Epidermal melanocyte (primary cell): ENCODE measurements at regions not wholly inside any gene's neighbourhood (a gene's known extent, or its start where the extent isn't known, plus 50 kb on each side); places are given as distances from the start of the nearest gene placed in this dataset.
"Not testable (repeated sequence)": the region's sequence is repeated elsewhere in the genome, so short reads cannot be mapped to it uniquely, and the experiment has no call there.

Source experiments
- DNase-seq: peaks from one replicate; pipeline ENCODE4 v3.0.0; 2011; ENCODE audit warnings: low spot score; ENCODE audit not compliant: insufficient read length

DNA sequence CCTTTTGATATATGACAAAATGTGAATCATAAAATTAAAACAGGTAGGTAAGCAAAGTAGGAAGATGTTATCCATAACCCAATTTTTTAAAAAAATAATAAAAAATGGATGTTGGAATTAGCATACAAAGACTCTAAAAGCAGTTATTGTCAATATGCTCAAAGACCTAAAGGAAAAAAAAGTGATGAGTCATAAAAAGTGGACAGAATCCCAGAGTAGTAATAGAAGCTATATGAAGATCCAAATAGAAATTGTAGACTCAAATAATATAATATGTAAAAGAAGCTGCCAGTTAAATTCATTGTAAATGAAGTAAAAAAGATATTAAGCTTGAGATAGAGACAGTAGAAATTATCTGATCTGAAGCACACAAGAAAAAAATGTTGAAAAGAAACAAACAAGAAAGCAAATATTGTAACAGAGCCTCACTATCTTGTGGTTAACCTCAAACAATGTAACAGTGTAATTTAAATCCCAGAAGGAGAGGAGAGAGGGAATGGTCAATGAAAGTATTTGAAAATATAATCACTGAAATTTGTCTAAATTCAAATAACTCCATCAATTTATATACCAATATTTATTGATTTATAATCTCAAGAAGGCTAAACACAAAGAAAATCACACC is 773.4 kb upstream of the RAG2 start:
- DNase-seq, result no peak

DNA sequence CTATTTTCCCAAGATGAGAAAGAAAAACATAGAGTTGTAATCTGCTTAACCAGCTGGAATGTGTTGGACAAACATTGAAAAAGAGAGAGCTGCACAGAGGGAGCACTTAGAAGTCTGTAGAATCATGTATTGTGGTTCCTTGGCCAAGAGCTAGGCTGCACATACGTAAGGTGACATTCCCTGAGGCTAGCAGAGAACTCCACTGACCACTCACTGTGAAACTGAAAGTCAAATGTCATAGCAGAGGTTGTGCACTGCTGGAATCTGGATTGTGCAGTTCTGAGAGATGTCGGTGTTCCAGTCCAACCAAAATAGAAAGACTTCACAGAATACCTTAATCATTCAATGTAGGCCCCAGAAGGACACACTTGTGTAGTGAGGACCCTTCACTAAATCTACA is 772.8 kb upstream of the RAG2 start:
- DNase-seq, result no peak

DNA sequence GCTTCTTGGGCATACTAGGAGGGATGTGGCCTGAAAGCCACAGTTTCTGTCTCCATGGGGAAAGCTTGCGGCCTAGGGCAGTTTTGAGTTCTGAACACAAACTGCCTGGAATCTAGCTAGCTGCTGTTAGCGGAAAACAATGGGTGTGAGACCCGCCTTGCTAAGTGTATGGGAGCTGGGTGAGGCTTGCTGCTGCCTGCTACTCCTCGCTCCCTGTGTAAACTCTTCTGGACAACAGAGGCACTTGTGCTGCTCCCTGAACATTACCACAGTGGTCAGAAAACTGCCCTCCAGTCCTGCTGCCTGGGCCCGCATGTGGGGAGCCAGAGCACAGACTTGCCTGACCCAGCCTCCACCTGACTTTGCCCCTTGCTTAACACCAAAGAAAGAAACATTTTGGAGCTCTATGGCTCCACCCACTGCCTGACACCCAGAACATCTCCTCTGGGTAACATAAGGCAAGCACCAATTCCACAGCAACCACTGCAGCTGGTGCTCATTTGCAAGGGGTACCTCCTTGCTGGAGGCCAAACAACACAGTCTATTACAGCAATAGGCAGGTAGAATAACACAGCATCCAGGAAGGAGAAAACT is 766.3 kb upstream of the RAG2 start:
- no peak for DNase-seq

DNA sequence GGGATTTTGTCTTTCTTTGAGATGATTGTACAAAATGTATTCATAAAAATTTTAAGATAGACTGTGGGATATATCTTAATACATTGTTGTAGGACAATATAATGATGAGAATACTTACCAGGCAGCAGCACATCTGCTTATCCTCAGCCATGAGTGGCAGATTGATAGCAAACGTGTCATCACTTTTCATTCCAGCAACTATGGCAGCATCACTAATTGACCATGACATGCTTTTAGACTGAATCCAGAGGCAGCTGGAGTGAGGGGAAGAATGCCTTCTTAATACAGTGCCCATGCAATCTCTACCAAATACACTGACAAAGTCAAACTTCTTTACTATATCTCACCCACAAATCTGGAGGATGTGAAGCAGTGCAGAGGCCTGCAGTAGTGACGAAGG is 755.2 kb upstream of the RAG2 start:
- DNase-seq, result no peak

DNA sequence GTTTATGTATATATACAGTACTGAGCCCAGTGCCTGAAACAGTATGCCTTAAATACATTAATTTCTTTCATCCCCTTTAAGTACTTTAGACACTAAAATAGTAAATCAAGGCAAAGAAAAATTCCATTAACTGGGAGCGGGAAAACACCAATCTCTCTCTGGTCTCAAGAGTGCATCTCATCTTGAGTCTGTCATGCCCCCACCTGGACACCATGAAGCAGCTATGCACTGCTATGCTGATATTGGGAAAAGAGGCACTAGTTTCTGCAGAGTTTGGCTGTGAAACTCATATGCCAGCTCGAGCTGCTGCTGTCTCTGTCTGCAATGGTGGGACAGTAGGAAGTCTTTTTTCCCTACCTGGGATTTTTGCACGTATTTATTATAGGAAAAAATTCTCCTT is 754.4 kb upstream of the RAG2 start:
- DNase-seq, result no peak

DNA sequence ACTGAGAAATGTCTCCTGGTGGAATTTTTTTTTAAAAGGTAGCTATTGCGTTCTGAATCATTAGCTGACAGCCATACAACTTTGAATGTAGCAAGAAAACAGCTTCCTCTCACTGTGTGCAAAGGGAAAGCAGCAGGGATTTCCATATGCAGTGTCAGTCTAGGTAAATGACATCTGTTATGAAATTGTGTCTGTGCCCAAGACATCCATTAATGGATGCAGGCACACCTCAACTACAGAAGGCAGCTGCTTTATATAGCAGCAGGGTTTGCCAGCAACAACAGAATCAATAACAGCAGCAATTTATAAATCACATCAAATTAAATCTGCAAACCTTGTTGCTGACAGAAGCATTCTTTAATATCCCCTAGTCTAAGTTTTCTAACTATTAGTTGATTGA is 745.3 kb upstream of the RAG2 start:
- DNase-seq, result no peak

DNA sequence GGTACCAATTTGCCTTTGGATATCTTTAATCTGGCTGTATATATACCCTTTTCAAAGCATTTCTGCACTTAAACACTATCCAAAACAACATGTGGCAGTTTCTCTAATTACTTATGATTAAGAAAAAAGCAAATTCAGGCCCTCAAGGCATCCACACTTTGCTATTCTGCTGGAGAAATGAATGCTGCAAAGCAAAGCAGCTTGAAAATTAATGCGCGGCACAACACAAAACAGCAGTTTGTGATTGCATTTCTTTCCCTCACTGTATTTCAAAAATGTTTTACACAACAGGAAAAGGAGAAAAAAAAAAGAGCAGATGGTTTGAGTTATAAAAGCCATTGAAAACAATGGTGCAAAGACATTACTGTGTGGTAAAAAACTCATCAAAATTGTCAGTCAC is 738.4 kb upstream of the RAG2 start:
- DNase-seq, result no peak

DNA sequence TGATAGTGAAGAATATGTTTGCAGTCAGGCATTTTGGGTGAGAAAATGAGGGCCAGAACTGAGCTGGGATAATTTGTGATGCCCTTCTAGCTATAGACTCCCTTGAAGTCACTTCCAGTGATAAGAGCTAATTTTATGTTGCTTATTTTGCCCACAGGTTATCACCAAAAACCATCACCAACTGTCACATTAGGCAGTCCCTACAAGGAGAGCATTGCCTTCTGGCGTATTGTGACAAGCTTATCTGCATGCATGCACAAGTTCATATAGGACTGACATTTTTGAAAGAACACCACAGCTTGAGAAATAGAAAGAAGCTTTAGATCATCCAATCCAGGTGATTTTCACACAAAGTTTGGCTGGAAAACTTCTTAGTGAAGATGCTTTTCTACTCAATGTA is 735.3 kb upstream of the RAG2 start:
- no peak for DNase-seq

DNA sequence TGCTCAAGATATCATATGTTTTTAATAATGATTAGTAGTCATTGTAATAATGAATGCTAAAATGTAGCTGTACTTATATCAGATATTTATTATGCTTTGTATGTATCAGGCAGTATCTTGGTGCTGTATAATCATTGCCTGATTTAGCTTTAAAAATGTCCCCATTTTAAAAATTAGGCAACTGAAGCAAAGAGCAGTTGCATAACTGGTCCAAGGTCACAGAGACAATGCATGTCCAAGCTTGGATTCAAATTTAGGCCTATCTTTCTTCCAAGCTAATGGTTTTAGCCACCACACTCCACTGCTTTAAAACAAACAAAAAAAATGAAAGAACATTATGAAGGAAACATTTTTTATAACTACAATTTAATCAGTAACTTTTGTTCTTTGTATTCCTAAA is 725.8 kb upstream of the RAG2 start:
- no peak for DNase-seq

DNA sequence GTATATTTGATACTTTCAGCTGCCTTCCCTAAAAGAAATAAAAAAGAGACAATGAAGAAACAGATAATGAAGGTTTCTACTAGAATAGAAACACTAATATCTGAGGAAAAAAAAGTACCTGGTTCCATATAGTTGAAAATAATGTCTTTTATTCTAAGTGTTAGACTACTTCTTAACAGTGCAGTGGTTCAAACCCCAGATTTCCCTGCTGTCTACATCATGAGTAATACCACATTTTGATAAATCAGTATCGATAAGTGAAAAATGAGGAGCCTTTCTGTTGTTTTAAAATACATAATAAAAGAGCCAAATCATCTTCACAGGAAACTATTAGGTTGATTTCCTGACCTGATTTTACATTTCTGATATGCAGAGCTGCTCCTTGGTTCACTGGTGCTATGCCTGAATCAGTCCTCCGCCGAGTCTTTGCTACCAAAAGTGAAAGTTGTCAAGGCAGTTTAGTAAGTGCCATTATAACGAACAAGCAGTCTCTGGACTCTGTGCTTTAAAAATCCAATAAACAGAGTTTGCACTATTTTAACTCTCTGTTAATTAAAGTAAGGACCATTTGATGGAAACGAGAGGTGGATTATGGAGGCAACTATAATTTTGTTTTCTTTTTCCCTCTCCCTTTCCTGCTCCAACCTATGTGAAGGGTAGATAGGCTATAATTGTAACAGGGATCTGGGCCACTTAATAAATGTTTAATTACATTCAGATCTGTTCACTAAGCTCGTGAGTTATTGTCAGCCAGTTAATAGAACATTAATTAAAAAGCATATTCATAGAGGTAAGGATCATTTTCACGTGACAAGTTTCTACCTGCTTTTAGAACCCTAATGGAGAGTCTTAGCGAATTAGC is 724.5 kb upstream of the RAG2 start:
- DNase-seq, result no peak

DNA sequence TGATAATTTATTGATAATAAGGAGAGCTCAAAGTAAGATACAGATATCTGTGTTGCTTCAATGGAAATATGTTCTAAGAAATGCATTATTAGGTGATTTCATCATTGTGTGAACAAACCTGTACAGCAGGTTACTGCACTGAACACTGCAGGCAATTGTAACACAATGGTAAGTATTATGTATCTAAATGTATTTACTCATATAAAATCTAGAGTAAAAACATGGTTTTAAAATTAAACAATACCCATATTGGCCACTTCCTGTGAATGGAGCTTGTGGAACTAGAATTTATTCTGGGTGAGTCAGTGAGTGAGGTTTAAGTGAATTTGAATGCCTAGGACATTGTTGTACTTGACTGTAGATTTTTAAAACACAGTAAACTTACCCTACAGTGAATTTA is 722.9 kb upstream of the RAG2 start:
- DNase-seq, result no peak

DNA sequence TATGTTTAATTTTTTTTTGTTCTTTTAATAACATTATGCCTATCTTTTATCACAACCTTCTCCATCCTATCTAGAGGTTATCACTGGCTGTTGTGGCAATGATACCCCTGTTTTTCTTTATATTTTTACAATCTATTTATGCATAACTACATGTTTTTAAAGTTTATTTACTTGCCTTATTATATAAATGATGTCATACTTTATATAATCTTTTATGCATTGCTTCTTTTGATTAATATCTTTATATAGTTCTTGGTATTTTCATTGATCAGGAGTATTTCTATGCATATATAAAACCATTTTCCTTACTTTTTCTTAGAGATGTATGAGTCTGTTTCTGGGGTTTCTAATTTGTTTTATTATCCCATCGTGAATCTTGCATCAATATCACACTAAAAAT is 719.8 kb upstream of the RAG2 start:
- DNase-seq, result no peak

DNA sequence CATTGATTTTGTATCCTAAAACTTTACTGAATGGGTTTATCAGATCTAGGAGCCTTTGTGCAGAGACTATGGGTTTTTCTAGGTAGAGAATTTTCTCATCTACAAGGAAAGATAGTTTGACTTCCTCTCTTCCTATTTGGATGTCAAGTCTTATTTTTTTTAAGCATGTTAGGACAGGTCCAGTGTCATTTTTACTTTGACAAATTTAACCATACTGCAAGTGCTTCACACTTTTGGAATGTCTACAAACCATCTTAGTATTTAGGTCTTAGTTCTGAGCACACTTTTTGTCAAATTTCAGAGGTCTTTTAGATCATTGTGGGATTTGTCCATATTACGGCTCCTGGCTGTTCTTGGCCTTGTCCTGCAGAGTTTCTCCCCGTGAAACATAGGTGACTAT is 715.2 kb upstream of the RAG2 start:
- no peak for DNase-seq

DNA sequence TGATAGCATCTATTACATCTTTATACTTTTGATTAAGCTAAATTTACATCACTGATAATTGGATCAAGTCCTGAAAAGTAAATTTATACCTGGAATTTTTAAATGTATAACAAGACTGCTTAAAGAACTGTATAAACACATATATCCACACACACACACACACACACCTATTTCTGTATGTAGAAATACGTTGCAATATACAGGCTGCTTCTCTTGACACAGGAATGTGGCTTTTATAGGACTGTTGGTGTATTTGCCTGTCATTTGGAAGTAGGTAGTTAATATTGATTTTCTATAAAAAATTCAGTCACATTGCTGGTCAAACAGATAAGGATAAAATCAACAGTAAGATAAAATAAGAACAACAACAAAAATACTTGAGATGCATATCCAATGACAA is 708.5 kb upstream of the RAG2 start:
- DNase-seq, result no peak

DNA sequence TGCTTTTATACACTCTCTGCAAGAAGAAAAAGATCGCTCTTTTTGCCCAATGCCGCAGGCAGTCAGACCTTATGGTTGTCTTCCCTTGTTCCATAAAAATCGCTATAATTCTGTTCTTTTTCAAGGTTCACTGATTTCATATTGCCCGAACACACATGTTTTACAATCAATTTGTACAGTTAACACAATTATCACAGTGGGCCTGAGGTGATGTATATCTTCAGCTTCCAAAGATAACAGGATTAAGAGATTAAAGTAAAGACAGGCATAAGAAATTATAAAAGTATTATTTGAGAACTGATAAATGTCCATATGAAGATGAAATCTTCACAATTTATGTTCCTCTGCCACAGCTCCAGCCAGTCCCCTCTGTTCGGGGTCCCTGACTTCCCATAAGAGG is 703.4 kb upstream of the RAG2 start:
- DNase-seq, result not testable (repeated sequence)

DNA sequence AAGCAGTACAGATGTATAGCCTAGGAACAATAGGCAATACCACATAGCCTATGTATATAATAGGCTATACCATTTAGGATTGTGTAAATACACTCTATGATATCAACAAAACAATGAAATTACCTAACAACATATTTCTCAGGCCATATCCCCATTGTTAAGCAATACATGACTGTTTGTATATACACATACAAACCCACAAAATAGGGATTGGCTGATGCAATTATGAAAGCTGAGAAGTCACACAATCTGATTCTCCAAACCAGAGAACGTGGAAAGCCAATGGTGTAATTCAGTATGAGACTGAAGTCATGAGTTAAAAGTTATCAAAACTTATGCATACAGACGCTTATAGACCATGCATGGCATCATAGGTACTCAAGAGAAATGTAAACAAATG is 700.1 kb upstream of the RAG2 start:
- no peak for DNase-seq

DNA sequence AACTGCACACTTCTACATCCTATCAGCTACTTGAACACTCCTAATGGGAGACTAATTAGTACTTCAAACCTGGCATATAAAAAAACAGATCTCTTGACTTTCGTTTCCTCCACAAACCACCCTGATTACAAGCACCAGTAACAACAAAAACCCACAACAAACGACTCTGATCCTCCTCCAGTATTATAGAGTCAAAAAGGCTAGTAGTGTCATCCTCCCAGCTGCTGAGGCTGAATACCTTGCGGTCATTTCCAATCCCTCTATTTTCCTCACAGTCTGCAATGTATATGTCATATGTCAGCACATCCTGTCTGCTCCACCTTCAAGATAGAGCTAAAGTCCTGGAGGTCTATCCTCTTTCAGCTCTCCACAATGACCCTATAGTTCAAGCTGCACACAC is 688.9 kb upstream of the RAG2 start:
- no peak for DNase-seq

DNA sequence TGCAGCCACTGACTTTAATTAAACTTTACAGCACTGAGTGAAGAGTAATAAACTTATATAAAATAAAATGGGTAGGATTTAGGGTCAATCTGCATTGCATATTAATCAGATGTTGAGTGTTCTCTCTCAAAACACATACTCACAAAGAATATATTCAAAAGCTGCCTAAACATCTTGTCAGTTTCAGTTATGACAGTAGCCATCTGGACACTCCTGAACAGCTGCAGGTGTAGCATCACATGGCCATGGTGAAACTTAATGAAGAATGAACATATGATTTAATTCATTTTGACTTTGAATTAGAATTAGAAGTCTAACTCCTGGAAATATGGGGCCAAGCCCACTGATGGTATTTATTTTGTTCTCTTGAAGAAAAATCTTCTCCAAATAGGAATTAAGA is 684.3 kb upstream of the RAG2 start:
- DNase-seq, result no peak

DNA sequence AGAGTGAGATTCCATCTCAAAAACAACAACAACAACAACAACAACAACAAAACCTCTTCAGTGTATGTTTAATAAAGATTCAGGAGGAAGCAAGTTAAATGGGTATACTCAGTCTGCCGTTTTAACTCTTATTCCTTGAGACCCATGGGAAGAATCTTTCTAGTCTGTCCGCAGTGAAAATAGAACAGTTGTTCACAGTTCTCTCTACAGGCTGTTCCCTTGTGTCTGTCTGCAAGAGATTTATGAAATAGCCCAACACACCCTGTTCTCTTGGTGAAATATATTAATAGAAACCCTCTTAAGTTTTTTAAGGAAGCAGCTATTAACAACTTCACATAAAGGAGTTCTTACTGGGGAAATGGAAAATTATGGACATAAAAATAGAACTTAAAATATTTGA is 682.2 kb upstream of the RAG2 start:
- DNase-seq, result no peak

DNA sequence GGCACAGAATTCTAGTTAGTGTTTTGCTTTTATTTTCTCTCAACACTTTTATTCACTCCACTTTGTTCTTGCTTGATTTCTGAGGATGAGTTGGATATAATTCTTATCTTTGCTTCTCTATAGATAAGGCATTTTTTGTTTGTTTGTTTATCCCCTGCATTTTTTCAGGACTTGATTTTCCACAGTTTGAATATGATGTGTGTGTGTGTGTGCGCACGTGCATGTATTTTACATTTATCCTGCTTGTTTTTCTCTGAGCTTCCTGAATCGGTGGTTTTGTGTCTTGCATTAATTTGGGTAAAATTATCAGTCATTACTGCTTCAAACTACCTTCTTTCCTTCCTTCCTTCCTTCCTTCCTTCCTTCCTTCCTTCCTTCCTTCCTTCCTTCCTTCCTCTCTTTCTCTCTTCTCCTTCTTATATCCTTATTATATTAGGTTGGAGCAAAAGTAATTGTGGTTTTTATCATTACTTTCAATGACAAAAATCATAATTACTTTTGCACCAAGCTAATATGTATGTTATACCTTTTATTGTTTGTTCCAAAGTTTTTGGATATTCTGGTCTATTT is 679.9 kb upstream of the RAG2 start:
- no peak for DNase-seq

DNA sequence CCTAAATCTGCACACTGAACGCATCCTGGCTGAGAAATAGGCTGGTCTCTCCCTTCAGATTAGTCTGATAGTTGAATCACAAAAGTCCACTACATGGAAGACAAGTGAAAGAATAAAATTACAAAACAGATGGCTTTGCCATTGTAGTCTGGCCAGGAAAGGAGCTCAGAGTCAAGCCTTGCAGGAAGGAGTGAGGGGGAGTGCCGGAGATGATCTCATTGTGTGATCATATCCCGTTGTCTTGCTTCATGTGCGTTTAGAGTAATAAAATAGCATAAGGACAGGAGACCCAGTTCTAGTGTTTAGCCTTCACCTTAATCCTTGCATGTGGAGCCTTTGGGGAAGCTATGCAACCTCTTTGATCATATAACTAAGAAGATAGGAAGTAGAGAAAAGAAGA is 666.7 kb upstream of the RAG2 start:
- no peak for DNase-seq

DNA sequence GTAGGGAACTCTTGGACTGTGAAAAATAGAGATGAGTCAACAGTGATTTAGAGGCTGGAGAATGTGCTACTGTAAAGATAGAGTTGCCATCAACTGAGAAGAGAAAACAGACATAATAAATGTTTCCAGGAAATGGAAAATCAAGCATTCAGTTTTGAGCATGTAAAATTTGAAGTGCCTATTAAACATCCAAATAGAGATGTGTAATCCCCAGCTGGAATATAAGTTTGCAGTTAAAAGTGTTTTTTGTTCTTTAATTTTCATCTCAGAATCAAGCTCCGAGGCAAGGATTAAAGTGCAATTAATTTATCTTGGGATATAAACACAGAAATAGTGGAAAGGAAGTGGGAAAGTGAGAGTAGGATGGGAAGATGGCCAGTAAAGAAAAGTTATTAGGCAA is 666.0 kb upstream of the RAG2 start:
- no peak for DNase-seq

DNA sequence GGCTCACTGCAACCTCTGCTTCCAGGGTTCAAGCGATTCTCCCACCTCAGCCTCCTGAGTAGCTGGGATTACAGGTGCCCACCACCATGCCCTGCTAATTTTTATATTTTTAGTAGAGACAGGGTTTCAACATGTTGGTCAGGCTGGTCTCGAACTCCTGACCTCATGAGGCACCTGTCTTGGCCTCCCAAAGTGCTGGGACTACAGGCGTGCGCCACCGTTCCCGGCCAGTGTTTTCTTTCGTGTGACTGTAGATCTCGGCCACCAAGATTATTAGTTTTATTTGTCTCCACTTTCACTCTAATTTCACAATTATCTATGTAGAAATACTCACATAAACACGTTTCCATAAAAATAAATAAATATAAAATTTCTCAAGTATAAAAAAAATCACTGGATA is 665.4 kb upstream of the RAG2 start:
- DNase-seq, result not testable (repeated sequence)
